Activated CD4-positive, alpha-beta T cell treated with anti-CD3 and anti-CD28 coated beads for 24 hours (primary cell): ENCODE measurements at regions not wholly inside any gene's neighbourhood (a gene's known extent, or its start where the extent isn't known, plus 50 kb on each side); places are given as distances from the start of the nearest gene placed in this dataset.
"Not testable (repeated sequence)": the region's sequence is repeated elsewhere in the genome, so short reads cannot be mapped to it uniquely, and the experiment has no call there.

Source experiments
- DNase-seq, 2 donors: peaks; one replicate each; pipeline ENCODE4 v3.0.0-alpha.2; 2020; ENCODE audit warnings: low read depth in 2 of 2

- DNase-seq = no peak
Measured at GRCh38 chr4:103996637-103997036, 276.9 kb upstream of the TACR3 start.

GRCh38 chr4:103996064-103996463 is 276.3 kb upstream of the TACR3 start:
- DNase-seq = no peak

DNA sequence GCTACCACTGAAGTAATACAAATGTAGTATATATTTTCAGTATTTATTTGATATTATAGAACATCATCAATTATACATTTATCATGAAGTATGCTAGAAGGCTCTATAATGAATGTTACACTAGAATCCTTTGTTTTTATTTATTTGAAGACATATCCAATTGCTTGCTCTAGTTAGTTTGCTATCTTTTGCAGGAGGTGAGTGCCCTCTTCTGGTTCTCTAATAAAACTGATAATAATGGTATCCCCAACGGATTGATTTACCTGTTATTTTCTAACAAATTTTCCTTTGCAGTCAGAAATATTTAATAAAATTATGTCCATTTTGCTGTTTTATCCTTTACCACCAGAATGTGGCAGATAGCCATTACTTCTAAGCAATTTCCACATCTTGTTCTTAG is 274.3 kb upstream of the TACR3 start:
- DNase-seq = no peak

GRCh38 chr4:103982454-103982853 is 262.7 kb upstream of the TACR3 start:
- no peak for DNase-seq

DNA sequence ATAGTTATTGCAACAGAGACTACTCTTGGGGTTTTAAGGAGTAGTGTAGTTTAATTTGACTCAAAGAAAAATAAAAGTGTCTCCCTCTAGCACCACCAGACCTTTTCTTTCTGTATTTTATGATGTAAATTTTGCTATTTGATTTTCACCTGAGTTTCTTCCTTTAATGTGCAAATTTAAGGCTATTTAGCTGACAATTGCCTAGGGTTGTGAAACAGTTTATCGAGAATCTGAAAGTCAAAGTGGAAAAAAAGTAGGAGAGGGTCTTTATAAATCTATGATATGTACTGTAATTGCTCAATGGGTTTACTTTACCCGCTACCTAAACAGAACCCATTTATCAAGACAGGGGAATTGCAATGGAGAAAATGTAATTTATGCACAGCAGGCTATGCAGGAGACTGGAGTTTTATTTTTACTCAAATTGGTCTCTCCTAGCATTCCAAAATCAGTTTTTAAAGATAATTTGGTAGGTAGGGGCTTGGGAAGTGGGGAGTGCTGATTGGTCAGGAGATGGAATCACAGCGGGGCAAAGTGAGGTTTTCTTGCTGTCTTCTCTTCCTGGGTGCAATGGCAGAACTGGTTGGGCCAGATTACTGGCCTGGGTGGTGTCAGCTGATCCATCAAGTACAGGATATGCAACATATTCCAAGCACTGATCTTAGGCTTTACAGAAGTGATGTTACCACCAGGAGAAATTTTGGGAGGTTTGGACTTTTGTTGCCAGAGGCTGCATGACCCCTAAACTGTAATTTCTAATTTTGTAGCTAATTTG is 228.6 kb upstream of the TACR3 start:
- DNase-seq = no peak

DNA sequence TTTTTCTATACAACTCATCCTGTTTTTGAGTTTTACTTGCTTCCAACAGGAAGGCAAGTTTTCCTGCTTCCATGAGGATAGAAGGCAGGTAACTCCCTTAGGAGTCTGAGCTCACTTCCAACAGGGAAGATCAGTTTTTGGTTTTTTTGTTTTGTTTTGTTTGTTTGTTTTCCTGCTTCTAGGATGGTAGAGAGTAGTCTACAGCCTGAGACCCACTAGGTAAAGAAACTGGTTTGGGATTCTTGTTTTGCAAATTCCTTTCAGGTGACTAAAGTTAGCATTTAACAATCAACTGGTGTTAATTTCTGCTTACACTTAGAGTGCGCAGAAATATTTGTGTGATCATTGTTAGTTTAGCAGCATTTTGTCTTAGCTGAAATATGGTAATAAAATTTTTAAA is 227.8 kb upstream of the TACR3 start:
- no peak for DNase-seq

DNA sequence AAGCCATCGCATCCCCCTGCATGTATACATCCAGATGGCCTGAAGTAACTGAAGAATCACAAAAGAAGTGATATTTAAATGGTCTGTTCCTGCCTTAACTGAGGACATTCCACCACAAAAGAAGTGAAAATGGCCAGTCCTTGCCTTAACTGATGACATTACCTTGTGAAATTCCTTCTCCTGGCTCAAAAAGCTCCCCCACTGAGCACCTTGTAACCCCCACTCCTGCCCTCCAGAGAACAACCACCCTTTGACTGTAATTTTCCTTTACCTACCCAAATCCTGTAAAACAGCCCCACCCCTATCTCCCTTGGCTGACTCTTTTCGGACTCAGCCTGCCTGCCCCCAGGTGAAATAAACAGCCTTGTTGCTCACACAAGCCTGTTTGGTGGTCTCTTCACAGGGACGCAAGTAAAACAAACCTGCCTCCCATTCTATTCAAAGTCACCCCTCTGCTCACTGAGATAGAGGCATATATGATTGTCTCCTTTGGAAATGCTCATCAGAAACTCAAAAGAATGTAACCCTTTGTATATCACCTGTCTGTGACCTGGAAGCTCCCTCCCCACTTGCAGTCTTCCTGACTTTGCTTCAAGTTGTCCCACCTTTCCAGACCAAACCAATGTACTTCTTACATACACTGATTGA is 227.0 kb upstream of the TACR3 start:
- not testable (repeated sequence) for DNase-seq

DNA sequence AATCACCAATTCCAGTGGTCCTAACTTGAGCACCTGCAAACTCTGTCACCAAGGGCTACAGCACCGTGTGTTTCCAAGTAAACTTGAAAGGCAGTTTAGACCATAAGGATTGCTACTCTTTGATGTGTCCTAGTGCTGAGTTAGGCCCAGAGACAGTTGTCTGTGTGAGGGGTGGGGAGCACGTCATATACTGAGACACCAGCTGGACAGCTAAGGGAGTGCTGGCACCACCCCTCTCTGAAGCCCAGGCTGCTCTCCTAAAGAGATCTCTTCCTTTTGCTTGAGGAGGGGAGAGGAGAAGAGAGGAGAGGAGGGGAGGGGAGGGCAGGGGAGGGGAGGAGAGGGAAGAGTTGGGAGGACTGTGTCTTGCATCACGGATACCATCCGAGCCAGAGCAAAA is 218.7 kb upstream of the TACR3 start:
- no peak for DNase-seq

GRCh38 chr4:103936653-103937145 is 216.9 kb upstream of the TACR3 start:
- no peak for DNase-seq

DNA sequence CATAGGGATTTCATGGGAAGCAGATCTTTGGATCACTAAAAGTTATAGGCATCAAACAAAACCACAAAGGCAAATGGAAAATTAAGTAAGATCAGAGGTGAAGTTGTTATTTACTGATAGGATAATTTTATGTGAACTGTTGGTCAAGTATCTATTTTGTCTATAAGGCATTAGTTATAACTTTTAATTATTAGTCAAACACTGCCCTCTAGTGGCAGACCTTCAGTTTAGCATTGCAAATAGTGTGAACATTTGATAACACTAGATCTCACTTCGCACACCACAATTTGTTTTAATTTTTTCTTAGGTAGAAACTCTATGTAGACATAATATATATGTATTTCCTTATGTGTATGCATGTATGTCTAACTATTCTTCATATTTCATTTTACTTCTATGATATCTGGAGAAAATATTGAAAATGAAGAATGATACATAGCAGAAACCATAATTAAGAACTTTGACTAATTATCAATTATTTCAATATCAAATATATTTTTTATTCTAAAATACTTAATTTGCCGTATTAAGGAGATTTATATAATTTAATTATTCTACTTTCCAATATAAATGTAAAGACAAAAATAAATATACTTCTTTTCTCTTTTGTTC is 214.5 kb upstream of the TACR3 start:
- peak in 1 of 2 donors; percentile 4 for DNase-seq

DNA sequence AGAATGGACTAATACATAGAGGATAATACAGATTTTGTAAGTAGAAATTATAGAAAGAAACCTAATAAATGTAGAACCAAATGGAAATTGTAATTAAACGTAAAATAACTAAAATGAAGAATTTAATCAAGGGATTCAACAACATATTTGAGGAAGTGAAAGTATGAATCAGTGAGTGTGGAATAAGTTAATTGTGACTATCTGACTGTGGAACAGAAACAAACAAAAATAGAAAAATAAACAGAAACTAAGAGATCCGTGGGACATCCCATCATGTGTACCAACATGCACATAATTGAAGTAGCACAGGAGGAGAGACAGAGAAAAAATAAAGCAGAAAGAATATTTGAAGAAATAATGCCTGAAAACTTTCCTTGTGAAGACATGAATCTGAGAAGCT is 208.6 kb upstream of the TACR3 start:
- DNase-seq = no peak

DNA sequence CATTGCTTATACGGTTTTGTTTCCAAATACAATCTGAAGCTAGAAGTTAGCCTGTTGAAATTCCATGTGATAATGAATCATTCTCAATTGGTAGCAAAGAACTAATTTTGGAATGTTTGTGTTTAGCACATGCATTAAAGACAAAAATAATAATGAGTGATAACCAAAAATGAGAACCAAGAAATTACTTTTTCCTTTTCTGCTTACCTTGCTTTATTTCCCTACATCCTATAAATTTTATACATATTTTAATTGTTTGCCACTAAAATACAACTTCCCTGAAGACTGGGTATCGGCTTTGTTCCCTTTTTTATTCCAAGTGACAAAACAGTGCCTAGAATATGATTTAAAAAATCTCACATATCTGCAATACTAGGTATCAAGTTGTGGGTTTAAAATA is 203.8 kb upstream of the TACR3 start:
- no peak for DNase-seq

- no peak for DNase-seq
Measured at GRCh38 chr4:103918214-103918613, 198.4 kb upstream of the TACR3 start.

- no peak for DNase-seq
Measured at GRCh38 chr4:103915224-103915869, 195.6 kb upstream of the TACR3 start.

- DNase-seq = no peak
Measured at GRCh38 chr4:103907414-103907813, 187.6 kb upstream of the TACR3 start.

- DNase-seq = no peak
Measured at GRCh38 chr4:103904123-103904522, 184.3 kb upstream of the TACR3 start.

GRCh38 chr4:103902730-103903129 is 182.9 kb upstream of the TACR3 start:
- DNase-seq = no peak

- no peak for DNase-seq
Measured at GRCh38 chr4:103895876-103896465, 176.2 kb upstream of the TACR3 start.

- DNase-seq = no peak
Measured at GRCh38 chr4:103892586-103892985, 172.8 kb upstream of the TACR3 start.

- no peak for DNase-seq
Measured at GRCh38 chr4:103887191-103887590, 167.4 kb upstream of the TACR3 start.

- DNase-seq = no peak
Measured at GRCh38 chr4:103885152-103885551, 165.4 kb upstream of the TACR3 start.

DNA sequence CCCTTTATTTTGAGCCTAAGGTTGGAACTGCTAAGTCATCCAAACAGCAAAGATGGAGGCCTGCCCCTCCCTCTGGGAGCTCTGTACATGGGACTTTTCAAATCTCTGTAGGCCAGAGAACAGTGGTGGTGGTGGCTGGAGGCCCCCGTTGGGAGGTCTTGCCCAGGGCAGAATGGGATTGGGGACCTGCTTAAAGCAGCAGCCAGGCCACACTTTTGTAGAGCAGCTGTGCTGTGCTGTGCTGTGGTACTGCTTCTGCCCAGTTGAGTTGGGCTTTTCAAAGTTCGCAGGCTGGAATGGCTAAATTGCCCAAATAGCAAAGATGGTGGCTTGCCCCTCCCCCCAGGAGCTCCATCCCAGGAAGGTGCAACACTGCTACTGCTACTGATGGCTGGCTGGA is 147.5 kb upstream of the TACR3 start:
- no peak for DNase-seq
